ENCODE measurements at regions not wholly inside any gene's neighbourhood (a gene's known extent, or its start where the extent isn't known, plus 50 kb on each side); places are given as distances from the start of the nearest gene placed in this dataset.

GRCh38 chr3:30069056-30069455, 537.3 kb upstream of the TGFBR2 start:
- H3K4me3 ChIP-seq (ENCODE audit: low read length), result no peak overlapping the region
- no peak for DNase-seq
- H3K36me3 ChIP-seq (ENCODE audit: control insufficient read depth, insufficient read depth, low read length), result no peaks in the 10 kb centered on the region
- H3K4me1 ChIP-seq (ENCODE audit: control insufficient read depth, insufficient read depth, low read length), result no peaks in the 10 kb centered on the region
- H3K9me3 ChIP-seq (replicated peaks; ENCODE audit: control insufficient read depth, low read depth, low read length), result no peaks in the 10 kb centered on the region
- H3K27ac ChIP-seq (ENCODE audit: low read length), result no peak overlapping the region
- no CpG with 5 or more reads among the region's 2 CpGs for WGBS (ENCODE audit: insufficient coverage)
- no peaks in the 10 kb centered on the region for H3K27me3 ChIP-seq (ENCODE audit: control insufficient read depth, insufficient read depth, low read length)

- H3K4me3 ChIP-seq (ENCODE audit: low read length), result no peak overlapping the region
- H3K27me3 ChIP-seq (ENCODE audit: control insufficient read depth, insufficient read depth, low read length), result no peaks in the 10 kb centered on the region
- no peak for DNase-seq
- no peaks in the 10 kb centered on the region for H3K4me1 ChIP-seq (ENCODE audit: control insufficient read depth, insufficient read depth, low read length)
- peaks cover 2% of the 10 kb centered on the region for H3K9me3 ChIP-seq (replicated peaks; ENCODE audit: control insufficient read depth, low read depth, low read length)
- no peaks in the 10 kb centered on the region for H3K36me3 ChIP-seq (ENCODE audit: control insufficient read depth, insufficient read depth, low read length)
- no peak overlapping the region for H3K27ac ChIP-seq (ENCODE audit: low read length)
Observed at GRCh38 chr3:30073040-30073439, 533.4 kb upstream of the TGFBR2 start.

GRCh38 chr3:30073622-30074021, 532.8 kb upstream of the TGFBR2 start:
- Histone ChIP-seq H3K27ac (ENCODE audit: low read length) (no peak overlapping the region), H3K27me3 (ENCODE audit: control insufficient read depth, insufficient read depth, low read length) (no peaks in the 10 kb centered on the region), H3K4me3 (ENCODE audit: low read length) (no peak overlapping the region), H3K4me1 (ENCODE audit: control insufficient read depth, insufficient read depth, low read length) (no peaks in the 10 kb centered on the region), H3K9me3 (replicated peaks; ENCODE audit: control insufficient read depth, low read depth, low read length) (peaks cover 2% of the 10 kb centered on the region), H3K36me3 (ENCODE audit: control insufficient read depth, insufficient read depth, low read length) (no peaks in the 10 kb centered on the region)
- DNase-seq, result peak; percentile 17
- WGBS (ENCODE audit: insufficient coverage), result no CpG with 5 or more reads among the region's 1 CpG

- Histone ChIP-seq H3K4me1 (ENCODE audit: control insufficient read depth, insufficient read depth, low read length) (no peaks in the 10 kb centered on the region), H3K27me3 (ENCODE audit: control insufficient read depth, insufficient read depth, low read length) (no peaks in the 10 kb centered on the region), H3K27ac (ENCODE audit: low read length) (no peak overlapping the region), H3K4me3 (ENCODE audit: low read length) (no peak overlapping the region), H3K9me3 (replicated peaks; ENCODE audit: control insufficient read depth, low read depth, low read length) (peaks cover 2% of the 10 kb centered on the region), H3K36me3 (ENCODE audit: control insufficient read depth, insufficient read depth, low read length) (no peaks in the 10 kb centered on the region)
- no peak for DNase-seq
- no CpG with 5 or more reads among the region's 2 CpGs for WGBS (ENCODE audit: insufficient coverage)
Observed at GRCh38 chr3:30075514-30075913, 530.9 kb upstream of the TGFBR2 start.

- Histone ChIP-seq H3K9me3 (replicated peaks; ENCODE audit: control insufficient read depth, low read depth, low read length) (peaks cover 2% of the 10 kb centered on the region), H3K27ac (ENCODE audit: low read length) (no peak overlapping the region), H3K4me3 (ENCODE audit: low read length) (no peak overlapping the region), H3K4me1 (ENCODE audit: control insufficient read depth, insufficient read depth, low read length) (no peaks in the 10 kb centered on the region), H3K27me3 (ENCODE audit: control insufficient read depth, insufficient read depth, low read length) (no peaks in the 10 kb centered on the region), H3K36me3 (ENCODE audit: control insufficient read depth, insufficient read depth, low read length) (no peaks in the 10 kb centered on the region)
- peak; percentile 5 for DNase-seq
Observed at GRCh38 chr3:30076899-30077298, 529.5 kb upstream of the TGFBR2 start.

- no peak overlapping the region for H3K27ac ChIP-seq (ENCODE audit: low read length)
- no CpG with 5 or more reads among the region's 2 CpGs for WGBS (ENCODE audit: insufficient coverage)
- no peaks in the 10 kb centered on the region for H3K36me3 ChIP-seq (ENCODE audit: control insufficient read depth, insufficient read depth, low read length)
- peaks cover 2% of the 10 kb centered on the region for H3K9me3 ChIP-seq (replicated peaks; ENCODE audit: control insufficient read depth, low read depth, low read length)
- H3K4me1 ChIP-seq (ENCODE audit: control insufficient read depth, insufficient read depth, low read length), result no peaks in the 10 kb centered on the region
- no peaks in the 10 kb centered on the region for H3K27me3 ChIP-seq (ENCODE audit: control insufficient read depth, insufficient read depth, low read length)
- no peak overlapping the region for H3K4me3 ChIP-seq (ENCODE audit: low read length)
- no peak for DNase-seq
Observed at GRCh38 chr3:30077746-30078145, 528.7 kb upstream of the TGFBR2 start.

- DNase-seq, result no peak
- no peak overlapping the region for H3K27ac ChIP-seq (ENCODE audit: low read length)
Observed at GRCh38 chr3:30078736-30079135, 527.7 kb upstream of the TGFBR2 start.

GRCh38 chr3:30081904-30082303, 524.5 kb upstream of the TGFBR2 start:
- 71% methylated on average over 3 of the region's 3 CpGs for WGBS (ENCODE audit: insufficient coverage)
- Histone ChIP-seq H3K27me3 (ENCODE audit: control insufficient read depth, insufficient read depth, low read length) (no peaks in the 10 kb centered on the region), H3K36me3 (ENCODE audit: control insufficient read depth, insufficient read depth, low read length) (no peaks in the 10 kb centered on the region), H3K9me3 (replicated peaks; ENCODE audit: control insufficient read depth, low read depth, low read length) (no peaks in the 10 kb centered on the region), H3K27ac (ENCODE audit: low read length) (no peak overlapping the region), H3K4me3 (ENCODE audit: low read length) (no peak overlapping the region), H3K4me1 (ENCODE audit: control insufficient read depth, insufficient read depth, low read length) (no peaks in the 10 kb centered on the region)
- no peak for DNase-seq

More at GRCh38 chr3:30078736-30079135, 527.7 kb upstream of the TGFBR2 start:
- Histone ChIP-seq H3K4me1 (ENCODE audit: control insufficient read depth, insufficient read depth, low read length) (no peaks in the 10 kb centered on the region), H3K4me3 (ENCODE audit: low read length) (no peak overlapping the region), H3K27me3 (ENCODE audit: control insufficient read depth, insufficient read depth, low read length) (no peaks in the 10 kb centered on the region), H3K36me3 (ENCODE audit: control insufficient read depth, insufficient read depth, low read length) (no peaks in the 10 kb centered on the region), H3K9me3 (replicated peaks; ENCODE audit: control insufficient read depth, low read depth, low read length) (peaks cover 2% of the 10 kb centered on the region)
- WGBS (ENCODE audit: insufficient coverage), result 67% methylated on average over 1 of the region's 2 CpGs

GRCh38 chr3:30082652-30083051, 523.7 kb upstream of the TGFBR2 start:
- DNase-seq, result no peak
- Histone ChIP-seq H3K27me3 (ENCODE audit: control insufficient read depth, insufficient read depth, low read length) (no peaks in the 10 kb centered on the region), H3K9me3 (replicated peaks; ENCODE audit: control insufficient read depth, low read depth, low read length) (no peaks in the 10 kb centered on the region), H3K27ac (ENCODE audit: low read length) (no peak overlapping the region), H3K4me3 (ENCODE audit: low read length) (no peak overlapping the region), H3K36me3 (ENCODE audit: control insufficient read depth, insufficient read depth, low read length) (no peaks in the 10 kb centered on the region), H3K4me1 (ENCODE audit: control insufficient read depth, insufficient read depth, low read length) (no peaks in the 10 kb centered on the region)
- WGBS (ENCODE audit: insufficient coverage), result no CpG with 5 or more reads among the region's 7 CpGs

GRCh38 chr3:30083315-30083714, 523.1 kb upstream of the TGFBR2 start:
- no peaks in the 10 kb centered on the region for H3K9me3 ChIP-seq (replicated peaks; ENCODE audit: control insufficient read depth, low read depth, low read length)
- 100% methylated on average over 2 of the region's 4 CpGs for WGBS (ENCODE audit: insufficient coverage)
- H3K4me3 ChIP-seq (ENCODE audit: low read length), result no peak overlapping the region
- no peak overlapping the region for H3K27ac ChIP-seq (ENCODE audit: low read length)
- no peaks in the 10 kb centered on the region for H3K27me3 ChIP-seq (ENCODE audit: control insufficient read depth, insufficient read depth, low read length)
- no peaks in the 10 kb centered on the region for H3K4me1 ChIP-seq (ENCODE audit: control insufficient read depth, insufficient read depth, low read length)
- H3K36me3 ChIP-seq (ENCODE audit: control insufficient read depth, insufficient read depth, low read length), result no peaks in the 10 kb centered on the region
- no peak for DNase-seq

- no peaks in the 10 kb centered on the region for H3K36me3 ChIP-seq (ENCODE audit: control insufficient read depth, insufficient read depth, low read length)
- no peaks in the 10 kb centered on the region for H3K4me1 ChIP-seq (ENCODE audit: control insufficient read depth, insufficient read depth, low read length)
- H3K9me3 ChIP-seq (replicated peaks; ENCODE audit: control insufficient read depth, low read depth, low read length), result no peaks in the 10 kb centered on the region
- no peak for DNase-seq
- WGBS (ENCODE audit: insufficient coverage), result no CpG with 5 or more reads among the region's 5 CpGs
- H3K27ac ChIP-seq (ENCODE audit: low read length), result no peak overlapping the region
- H3K27me3 ChIP-seq (ENCODE audit: control insufficient read depth, insufficient read depth, low read length), result no peaks in the 10 kb centered on the region
- no peak overlapping the region for H3K4me3 ChIP-seq (ENCODE audit: low read length)
Observed at GRCh38 chr3:30084316-30084715, 522.1 kb upstream of the TGFBR2 start.
